HS-27A (cell line): ENCODE measurements at regions not wholly inside any gene's neighbourhood (a gene's known extent, or its start where the extent isn't known, plus 50 kb on each side); places are given as distances from the start of the nearest gene placed in this dataset.

ENCODE experiments used
- DNase-seq: peaks from one replicate; pipeline ENCODE4 v3.0.0-alpha.2; 2012; ENCODE audit warnings: low read depth, missing footprints

DNA sequence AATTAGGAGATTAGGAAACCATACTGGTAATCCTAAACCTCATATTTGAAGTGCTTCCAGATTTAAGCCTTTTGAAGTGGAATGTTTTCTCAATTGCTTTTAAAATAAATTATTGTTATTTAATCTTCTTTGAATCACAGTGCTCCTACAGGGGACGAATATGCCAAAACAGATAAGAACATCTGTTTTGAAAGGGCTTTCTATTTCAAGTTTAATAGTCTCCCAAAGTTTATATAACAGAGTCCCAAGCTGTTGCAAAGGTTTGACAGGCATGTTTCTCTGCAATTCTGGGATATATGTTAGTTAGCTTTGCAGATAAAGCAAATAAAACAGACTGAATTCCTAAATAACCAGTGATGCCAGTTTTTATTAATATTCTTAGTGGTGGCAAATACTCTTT is 803.7 kb downstream of the TLE4 start:
- no peak for DNase-seq

DNA sequence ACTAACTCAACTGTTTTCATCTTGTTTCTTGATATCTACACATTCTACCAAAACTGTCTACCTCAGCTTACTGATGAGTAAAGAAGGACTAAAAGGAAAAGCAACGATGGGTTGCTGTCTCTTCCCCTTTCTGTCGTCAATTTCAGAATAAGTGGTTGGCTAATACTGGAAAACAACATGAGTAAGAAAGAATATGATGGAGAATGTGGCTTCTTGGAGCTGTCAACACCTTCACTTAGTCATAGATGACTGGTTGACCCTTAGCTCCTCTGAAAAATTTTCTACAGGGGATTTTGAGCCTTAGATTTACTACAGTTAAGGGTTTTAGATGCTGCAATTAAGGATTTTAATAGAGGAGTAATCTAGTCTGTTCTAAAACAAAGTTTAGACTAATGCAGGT is 797.9 kb downstream of the TLE4 start:
- DNase-seq, result no peak

DNA sequence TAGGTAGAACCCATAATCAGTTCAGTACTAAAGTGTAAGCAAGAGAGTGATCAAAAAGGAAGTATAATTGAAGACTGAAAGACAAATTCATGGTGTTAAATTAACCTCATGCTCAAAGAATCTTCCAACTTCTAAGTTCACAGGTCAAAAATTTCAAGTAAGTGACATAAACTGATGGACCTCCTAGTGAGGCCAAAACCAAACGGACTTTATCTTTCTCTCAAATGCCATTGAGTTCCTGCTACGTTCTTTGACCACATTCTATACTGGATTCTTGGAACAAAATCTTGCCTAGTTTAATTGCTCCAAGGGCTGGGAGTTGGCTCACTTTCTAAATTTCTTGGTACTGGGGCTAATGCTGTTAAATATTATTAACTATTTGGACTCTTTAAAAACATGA is 794.9 kb downstream of the TLE4 start:
- DNase-seq, result no peak

DNA sequence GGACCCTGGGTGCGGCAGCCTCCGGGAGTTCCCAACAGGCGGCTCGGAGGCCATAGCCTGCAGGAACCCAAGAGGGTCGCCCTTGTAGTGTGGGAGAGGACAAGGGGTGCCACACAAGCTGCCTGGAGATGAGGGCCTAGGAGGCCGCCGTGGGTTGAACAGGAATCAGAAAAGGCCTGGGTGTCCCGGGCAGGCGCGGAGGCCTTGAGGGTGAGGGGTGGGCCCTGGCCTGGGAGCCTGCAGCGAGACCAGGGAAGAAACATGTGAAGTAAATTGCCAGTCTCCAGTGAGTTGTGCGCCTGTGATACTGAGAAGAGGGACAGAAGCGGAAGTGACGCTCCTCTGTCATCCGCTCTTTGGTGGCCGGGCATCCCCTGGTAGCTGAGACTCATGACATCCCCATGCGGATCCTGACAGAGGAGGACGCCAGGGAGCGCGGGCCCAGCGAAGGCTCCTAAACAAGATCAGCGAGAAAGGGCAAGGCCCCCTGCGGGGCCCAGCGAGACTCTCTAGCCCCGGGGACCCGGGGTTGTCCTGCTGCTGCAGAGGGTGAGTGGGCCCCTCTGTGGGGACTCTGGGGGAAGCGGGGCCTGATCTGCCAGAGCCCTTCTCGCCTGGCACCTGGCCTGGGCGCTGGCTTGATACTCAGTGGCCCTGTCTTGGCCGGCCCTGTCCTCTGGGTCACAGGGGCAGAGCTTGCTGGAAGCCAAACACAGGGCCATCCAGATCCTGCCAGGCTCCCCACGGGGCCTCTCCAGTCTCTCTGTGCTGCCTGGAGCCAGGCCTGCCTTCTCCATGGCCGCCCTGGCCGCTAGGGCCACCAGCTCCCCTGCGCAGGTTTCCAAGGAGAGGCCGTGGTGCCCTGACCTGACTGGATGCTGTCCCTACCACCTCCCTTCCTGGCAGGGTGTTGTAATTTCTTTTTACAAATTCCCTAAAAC is 788.4 kb downstream of the TLE4 start:
- no peak for DNase-seq

DNA sequence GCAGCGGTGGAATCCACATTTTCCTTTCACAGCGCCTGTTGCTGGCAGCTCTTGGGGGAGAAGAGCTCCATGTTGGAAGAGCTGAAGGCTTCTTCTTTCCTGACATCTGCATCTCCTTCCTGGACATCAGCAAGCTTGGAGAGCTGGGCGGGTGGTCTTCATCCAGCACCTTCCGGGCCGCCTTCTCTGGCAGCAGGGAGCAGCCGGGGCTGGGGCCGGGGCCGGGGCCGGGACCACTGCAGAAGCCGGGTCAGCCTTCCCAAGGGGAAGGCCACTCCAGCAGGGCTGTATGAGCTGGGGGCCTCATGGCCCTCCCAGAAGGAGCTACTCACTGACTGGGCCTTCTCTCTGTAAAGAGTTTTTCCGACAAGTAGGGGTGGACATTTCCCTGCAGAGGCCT is 787.5 kb downstream of the TLE4 start:
- no peak for DNase-seq

DNA sequence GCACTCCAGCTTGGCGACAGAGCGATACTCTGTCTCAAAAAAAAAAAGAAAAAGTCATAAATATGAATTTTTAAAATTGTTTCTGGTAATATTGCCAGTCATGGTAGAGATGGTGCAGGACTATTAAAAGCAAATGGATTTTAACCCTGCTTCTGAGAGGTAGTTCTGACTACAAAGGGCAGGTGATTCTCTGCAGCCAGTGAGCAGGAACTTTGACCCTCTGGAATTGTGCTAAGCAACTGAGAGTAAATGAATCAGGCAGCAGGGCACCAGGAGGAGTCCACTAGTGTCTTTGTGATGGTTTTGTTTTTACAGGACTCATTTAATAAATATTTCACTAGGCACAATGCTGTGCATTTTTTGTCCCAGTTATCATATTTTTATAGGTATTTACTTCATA is 781.2 kb downstream of the TLE4 start:
- no peak for DNase-seq

DNA sequence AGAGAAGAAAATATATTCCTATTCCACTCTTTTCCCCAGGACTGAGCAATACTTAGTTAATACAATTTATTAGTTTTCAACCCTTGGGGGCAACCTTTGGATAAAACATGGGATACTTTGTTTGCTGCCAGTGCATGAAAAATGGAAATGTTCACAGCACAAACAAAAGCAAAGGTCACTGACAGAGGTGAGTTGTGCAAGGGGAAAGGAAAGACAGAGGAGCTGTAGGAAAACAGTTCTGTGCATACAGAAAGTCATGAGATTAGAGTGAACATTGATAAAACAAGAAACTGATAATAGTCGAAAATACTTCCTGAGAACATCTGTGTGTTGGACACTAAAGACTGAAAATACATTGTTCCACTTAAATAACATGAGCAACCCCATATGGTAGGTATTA is 779.8 kb downstream of the TLE4 start:
- DNase-seq, result no peak

DNA sequence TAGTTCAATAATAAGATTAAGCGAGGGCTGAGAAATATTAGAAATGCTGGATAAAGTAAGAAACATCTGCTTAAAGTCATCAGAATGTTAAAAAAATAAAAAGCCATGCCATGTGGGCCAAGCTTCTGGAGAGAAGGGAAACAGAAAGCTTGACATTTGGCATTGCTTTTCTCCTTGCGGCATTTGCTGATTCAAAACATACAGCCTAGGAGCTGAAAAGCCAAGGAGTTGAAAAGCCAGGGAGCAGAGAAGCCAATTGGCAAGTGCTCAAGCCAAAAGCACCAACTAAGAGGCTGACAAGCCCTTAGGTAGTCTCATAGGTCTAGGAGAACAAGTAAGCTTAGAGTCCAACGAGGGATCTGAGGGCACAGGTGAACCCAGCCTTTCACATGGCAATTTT is 754.3 kb downstream of the TLE4 start:
- DNase-seq, result no peak

DNA sequence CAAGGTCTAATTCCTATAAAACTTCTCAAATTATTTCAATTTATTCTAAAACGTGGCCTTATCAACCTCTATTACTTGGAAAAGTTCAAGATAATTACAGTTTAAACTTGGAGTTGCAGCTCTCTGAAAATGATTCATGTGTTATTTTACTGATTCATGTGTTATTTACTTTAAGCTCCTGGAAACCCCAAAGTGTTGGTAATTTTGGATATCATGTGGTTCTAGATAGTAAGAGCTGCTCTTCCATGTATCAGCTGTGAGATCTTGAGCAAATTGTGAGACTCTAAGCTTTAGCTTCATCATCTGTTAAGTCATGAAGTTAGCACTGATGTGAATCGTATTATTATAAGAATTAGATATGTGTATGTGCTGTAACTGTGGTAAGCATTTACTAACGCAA is 749.2 kb downstream of the TLE4 start:
- peak; percentile 5 for DNase-seq

DNA sequence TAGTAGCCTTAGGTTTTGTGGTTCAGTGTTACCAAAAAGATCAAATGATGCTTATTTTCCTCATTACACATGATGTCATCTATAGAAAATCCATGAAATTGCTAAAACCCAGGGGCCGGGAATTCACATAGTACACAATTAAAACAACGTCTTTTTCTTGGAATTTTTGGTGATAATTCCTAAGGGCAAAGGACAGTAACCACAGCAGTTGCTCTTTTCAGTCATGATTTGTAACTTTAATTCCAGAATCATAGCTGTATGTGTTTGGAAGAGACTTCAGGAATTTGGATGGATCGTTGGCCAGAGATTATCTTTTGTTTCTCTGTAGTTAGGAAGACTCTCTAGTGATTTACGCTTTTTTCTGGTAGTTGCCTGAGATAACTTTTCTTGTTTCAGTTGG is 748.7 kb downstream of the TLE4 start:
- no peak for DNase-seq

DNA sequence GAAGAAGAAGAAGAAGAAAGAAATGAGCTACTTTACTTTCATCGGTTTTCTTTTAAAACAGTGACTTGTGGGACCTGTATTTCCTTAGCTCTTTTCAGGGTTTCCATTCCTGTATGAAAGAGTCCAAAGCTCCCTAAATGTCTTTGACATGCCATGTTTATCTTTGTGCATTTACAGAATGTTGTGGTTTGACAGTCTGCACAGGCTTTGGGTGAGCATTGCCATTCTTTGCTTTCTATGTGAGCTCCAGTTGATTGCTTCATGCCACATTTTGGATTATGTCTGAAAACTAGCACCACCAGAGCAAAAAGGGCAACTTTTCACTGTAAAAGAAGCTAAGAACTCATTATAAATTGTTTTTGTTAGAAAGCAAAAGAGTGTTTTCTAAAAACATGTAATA is 733.4 kb downstream of the TLE4 start:
- DNase-seq, result no peak

DNA sequence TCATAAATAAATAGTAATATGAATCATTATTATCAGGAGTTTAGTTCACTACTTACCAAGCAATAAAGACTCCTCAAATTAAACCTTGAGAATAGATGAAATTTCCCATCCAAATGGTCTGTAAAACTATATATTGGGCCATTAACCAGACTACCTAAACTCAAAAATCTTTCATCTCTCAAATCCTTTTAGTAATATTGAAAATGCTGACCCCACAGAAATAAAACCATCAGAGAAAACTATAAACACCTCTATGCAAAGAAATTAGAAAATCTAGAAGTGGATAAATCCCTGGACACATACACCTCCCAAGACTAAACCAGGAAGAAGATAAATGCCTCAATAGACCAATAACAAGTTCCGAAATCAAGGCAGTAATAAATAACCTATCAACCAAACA is 723.2 kb downstream of the TLE4 start:
- no peak for DNase-seq

DNA sequence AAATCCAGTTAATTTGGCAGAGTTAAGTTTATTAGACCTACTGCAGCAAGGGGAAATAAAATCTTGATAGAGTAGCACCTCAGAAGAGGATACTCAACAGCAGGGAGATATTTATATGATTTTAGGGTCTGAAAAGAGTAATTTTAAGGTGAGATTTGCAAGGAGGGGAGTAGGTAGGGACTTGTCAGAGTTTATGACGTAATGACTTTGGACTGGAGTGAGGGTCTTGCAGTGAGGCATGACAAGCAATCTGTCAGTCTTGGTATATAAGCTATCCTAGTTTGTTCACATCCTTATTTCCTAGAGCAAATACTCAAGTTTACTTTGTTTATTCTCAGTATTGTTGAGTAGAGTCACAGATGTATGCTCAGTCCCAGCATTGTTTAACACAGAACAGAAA is 722.6 kb downstream of the TLE4 start:
- no peak for DNase-seq

DNA sequence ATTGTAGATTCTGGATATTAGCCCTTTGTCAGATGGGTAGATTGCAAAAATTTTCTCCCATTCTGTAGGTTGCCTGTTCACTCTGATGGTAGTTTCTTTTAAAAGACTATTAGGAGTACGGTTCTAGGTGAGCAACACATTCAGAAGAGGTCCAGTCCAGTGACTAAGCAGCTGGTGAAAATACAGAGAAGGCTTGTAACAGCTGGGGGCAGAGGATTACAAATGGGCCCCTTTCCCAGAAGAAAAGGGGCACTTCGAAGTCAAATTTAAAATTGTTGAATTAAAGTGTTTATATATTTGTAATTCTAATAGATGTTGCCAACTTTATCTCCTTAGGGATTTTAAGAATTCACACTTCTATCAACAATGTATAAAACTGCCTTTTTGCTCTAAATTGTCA is 720.5 kb downstream of the TLE4 start:
- no peak for DNase-seq

DNA sequence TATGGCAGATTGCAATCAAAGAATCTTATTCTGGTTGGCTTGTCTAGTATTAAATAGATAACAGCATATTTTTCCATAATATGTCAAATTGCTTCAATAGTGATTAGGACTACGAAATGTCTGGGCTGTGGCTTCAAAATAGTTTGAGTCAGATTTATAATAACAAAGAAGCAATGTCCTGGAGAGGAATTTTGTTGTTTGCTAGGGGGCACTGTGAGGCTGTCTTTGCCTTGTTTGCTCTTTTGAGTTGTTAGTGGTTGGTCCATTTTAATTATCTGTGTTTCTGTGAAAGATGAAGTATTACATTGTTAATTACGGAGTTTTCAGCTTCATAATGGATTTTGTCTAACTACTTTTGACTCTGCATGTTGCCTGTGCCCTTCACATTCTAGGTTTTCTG is 713.6 kb downstream of the TLE4 start:
- DNase-seq, result no peak

DNA sequence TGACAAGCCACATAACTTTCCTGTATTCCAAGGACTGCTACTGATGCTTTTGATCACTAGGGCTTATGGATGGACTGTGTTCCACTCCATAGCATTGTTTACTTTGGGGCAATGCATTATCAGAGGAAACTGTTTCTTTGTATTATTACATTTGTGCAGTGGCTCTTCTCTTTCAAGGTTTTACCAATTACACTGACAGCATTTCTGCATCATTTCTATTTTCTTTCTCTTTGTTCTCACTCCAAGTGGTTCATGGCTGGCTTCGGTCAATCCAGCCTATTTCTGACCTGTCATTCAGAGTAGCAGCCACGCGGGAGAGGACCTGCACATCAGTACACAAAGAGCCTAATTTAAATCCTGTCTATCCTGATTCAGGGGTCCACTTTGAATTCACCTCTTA is 711.0 kb downstream of the TLE4 start:
- DNase-seq, result no peak

DNA sequence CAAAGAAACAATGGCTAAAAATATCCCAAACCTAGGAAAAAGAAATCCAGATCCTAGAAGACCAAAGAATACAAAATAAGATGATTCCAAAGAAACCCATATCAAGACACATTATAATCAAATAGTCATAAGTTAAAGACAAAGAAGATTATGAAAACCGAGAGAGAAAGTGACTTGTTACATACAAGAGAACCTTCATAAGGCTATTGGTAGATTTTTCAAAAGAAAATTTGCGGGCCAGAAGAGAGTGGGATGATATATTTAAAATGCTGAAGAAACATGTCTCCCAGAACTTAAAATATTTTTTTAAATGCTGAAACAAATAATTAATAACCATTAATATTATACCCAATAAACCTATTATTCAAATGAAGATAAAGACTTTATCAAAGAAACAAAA is 687.3 kb downstream of the TLE4 start:
- no peak for DNase-seq

DNA sequence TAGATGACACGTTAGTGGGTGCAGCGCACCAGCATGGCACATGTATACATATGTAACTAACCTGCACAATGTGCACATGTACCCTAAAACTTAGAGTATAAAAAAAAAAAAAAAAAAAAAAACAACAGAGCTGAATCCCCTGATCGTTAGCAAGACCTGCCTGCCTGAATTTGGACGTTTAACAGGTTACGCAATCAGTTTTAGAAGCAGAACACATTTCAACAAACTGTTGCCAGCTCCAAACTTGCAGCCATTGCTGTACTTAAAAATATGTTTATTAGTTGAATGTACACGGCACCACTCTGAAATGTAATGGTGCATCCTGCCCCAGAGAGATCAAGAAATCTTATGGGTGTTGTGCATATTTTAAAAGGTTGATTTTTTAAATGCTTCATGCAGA is 680.0 kb downstream of the TLE4 start:
- no peak for DNase-seq

DNA sequence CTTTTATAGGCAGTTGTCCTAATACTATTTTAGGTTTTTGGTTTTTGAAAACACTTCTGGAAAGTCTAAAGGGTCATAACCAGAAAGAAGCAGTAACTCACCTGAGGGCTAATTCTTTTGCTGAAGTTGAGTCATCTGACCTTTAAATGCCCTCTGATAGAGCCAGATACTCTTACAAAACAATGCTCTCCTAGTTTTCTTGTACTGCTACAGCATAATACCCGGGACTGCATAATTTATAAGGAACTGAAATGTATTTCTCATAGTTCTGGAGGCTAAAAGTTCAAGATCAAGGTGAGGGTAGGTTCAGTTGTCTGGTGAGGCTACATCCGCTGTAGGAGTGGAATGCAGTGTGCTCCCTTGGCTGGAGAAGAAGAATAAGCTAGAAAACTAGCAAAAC is 670.3 kb downstream of the TLE4 start:
- no peak for DNase-seq

DNA sequence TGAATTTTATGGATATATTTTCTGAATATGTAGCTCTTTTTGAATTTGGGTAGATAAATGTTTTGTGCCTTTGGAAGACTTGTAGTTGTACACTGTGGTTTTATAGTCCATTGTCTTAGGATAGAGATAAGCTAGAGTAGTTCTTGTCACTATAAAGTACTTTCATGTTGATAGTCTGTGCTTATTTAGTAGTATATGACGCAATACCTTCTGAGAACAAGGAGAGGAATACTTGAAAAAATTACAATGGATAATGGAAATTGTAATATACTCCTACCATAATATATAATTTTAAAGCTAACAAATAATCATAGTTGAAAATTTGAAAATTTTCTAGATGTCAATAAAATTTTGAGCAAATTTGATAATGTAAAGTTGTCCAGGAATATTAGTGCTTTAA is 664.0 kb downstream of the TLE4 start:
- DNase-seq, result no peak

DNA sequence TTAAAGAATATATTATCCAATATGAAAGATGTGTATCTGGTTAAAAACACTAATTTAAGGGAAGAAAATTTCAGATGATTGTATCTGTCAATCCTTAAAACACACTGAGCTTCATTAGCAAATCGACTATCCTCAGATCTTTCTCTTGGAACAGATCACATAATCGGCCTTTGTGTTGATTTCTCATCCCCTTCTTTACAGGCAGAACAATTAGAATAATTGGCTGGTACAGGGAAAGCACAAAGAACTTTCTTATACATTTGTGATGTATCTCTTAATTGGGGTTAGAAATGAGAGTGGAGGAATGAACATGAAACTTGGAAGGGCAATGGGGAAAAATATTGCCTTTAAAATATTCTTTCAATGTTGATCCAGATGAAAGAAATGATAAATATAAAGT is 662.1 kb downstream of the TLE4 start:
- DNase-seq, result no peak

DNA sequence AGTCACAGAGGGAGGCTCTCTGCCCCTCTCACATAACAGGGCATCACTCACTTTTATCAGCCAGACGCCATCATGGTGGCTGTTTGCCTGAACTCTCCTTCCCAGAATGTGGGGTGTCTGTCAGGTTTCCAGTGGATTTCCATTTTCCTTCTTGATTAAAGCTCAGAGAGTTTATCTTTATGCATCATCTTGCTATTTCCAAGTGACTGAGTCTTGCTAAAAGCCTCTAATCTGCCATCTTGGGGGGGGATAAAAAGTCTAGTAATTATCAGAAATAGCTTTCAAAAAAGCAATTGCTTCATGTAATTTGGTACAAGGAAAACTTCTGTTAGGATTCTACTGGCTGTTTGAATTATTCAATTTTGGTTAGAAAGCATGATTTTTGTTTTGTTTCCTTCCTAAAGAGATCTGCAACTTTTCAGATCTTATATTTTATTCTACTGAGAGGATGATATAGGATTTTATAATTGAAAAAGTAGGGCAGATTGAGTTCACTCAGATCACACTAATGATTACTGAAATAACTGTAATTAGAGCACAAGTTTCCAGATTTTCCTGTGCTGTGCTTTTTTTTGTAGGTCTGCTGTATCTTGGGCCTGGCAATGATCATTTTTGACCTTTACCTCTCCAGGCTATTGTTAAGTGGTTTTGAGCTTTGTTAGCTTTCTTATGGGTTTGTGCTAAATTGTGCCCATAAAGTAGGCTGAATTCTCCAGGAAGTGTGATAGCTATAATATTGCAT is 661.5 kb downstream of the TLE4 start:
- DNase-seq, result no peak
